ENCODE measurements at regions not wholly inside any gene's neighbourhood (a gene's known extent, or its start where the extent isn't known, plus 50 kb on each side); places are given as distances from the start of the nearest gene placed in this dataset.
A peak's percentile ranks its signal among the peaks of the same experiment; 100 is the strongest.

GRCh38 chr10:2921956-2922680 lies 145.2 kb upstream of the PFKP start:
- TF ChIP-seq CTCF (IDR thresholded peaks at IDR 0.05; ENCODE audit: extremely low read depth, low read depth, low read length) = no peak
- H3K9me3 ChIP-seq (ENCODE audit: low read depth, low read length) = no peaks in the 10 kb centered on the region
- H3K27me3 ChIP-seq (ENCODE audit: insufficient read depth, low read length) = peaks cover 8% of the 10 kb centered on the region
- no peak overlapping the region for H3K4me2 ChIP-seq (ENCODE audit: insufficient read depth, low read length)
- no peak overlapping the region for H3K27ac ChIP-seq (ENCODE audit: low read depth, low read length)
- H2AFZ ChIP-seq (ENCODE audit: low read length) = no peak overlapping the region
- H3K4me1 ChIP-seq (ENCODE audit: insufficient read depth, low read length) = peaks cover 11% of the 10 kb centered on the region
- H3K4me3 ChIP-seq (ENCODE audit: insufficient read depth, low read length) = no peak overlapping the region
- H3K36me3 ChIP-seq (ENCODE audit: insufficient read depth, low read length) = no peaks in the 10 kb centered on the region
- H3K79me2 ChIP-seq (ENCODE audit: insufficient read depth, low read length) = no peaks in the 10 kb centered on the region
- DNase-seq (ENCODE audit: insufficient read length, low spot score, missing footprints) = no peak
- no peaks in the 10 kb centered on the region for H4K20me1 ChIP-seq (ENCODE audit: insufficient read depth, low read length)

GRCh38 chr10:2920637-2921036 lies 146.7 kb upstream of the PFKP start:
- TF ChIP-seq CTCF (IDR thresholded peaks at IDR 0.05; ENCODE audit: extremely low read depth, low read depth, low read length) = no peak
- Histone ChIP-seq H3K79me2 (ENCODE audit: insufficient read depth, low read length) (no peaks in the 10 kb centered on the region), H3K27ac (ENCODE audit: low read depth, low read length) (no peak overlapping the region), H3K4me2 (ENCODE audit: insufficient read depth, low read length) (no peak overlapping the region), H3K27me3 (ENCODE audit: insufficient read depth, low read length) (peaks cover 4% of the 10 kb centered on the region), H3K4me1 (ENCODE audit: insufficient read depth, low read length) (peaks cover 7% of the 10 kb centered on the region), H2AFZ (ENCODE audit: low read length) (no peak overlapping the region), H3K9me3 (ENCODE audit: low read depth, low read length) (no peaks in the 10 kb centered on the region), H3K4me3 (ENCODE audit: insufficient read depth, low read length) (no peak overlapping the region), H3K36me3 (ENCODE audit: insufficient read depth, low read length) (no peaks in the 10 kb centered on the region), H4K20me1 (ENCODE audit: insufficient read depth, low read length) (no peaks in the 10 kb centered on the region)
- no peak for DNase-seq (ENCODE audit: insufficient read length, low spot score, missing footprints)

- Histone ChIP-seq H3K27me3 (ENCODE audit: insufficient read depth, low read length) (peaks cover 4% of the 10 kb centered on the region), H3K4me1 (ENCODE audit: insufficient read depth, low read length) (peaks cover 2% of the 10 kb centered on the region), H3K4me2 (ENCODE audit: insufficient read depth, low read length) (no peak overlapping the region), H4K20me1 (ENCODE audit: insufficient read depth, low read length) (no peaks in the 10 kb centered on the region), H3K9me3 (ENCODE audit: low read depth, low read length) (no peaks in the 10 kb centered on the region), H3K4me3 (ENCODE audit: insufficient read depth, low read length) (no peak overlapping the region), H3K79me2 (ENCODE audit: insufficient read depth, low read length) (no peaks in the 10 kb centered on the region), H2AFZ (ENCODE audit: low read length) (no peak overlapping the region), H3K36me3 (ENCODE audit: insufficient read depth, low read length) (no peaks in the 10 kb centered on the region), H3K27ac (ENCODE audit: low read depth, low read length) (no peak overlapping the region)
- peak; percentile 34 for DNase-seq (ENCODE audit: insufficient read length, low spot score, missing footprints)
- TF ChIP-seq CTCF (IDR thresholded peaks at IDR 0.05; ENCODE audit: extremely low read depth, low read depth, low read length) = no peak
Measured at GRCh38 chr10:2920168-2920567, 147.2 kb upstream of the PFKP start.

GRCh38 chr10:2919016-2919415 lies 148.3 kb upstream of the PFKP start:
- Histone ChIP-seq H2AFZ (ENCODE audit: low read length) (no peak overlapping the region), H3K4me2 (ENCODE audit: insufficient read depth, low read length) (no peak overlapping the region), H3K4me1 (ENCODE audit: insufficient read depth, low read length) (no peaks in the 10 kb centered on the region), H4K20me1 (ENCODE audit: insufficient read depth, low read length) (no peaks in the 10 kb centered on the region), H3K36me3 (ENCODE audit: insufficient read depth, low read length) (no peaks in the 10 kb centered on the region), H3K27me3 (ENCODE audit: insufficient read depth, low read length) (peaks cover 5% of the 10 kb centered on the region), H3K79me2 (ENCODE audit: insufficient read depth, low read length) (no peaks in the 10 kb centered on the region), H3K9me3 (ENCODE audit: low read depth, low read length) (no peaks in the 10 kb centered on the region), H3K4me3 (ENCODE audit: insufficient read depth, low read length) (no peak overlapping the region), H3K27ac (ENCODE audit: low read depth, low read length) (no peak overlapping the region)
- no peak for DNase-seq (ENCODE audit: insufficient read length, low spot score, missing footprints)
- no peak for TF ChIP-seq CTCF (IDR thresholded peaks at IDR 0.05; ENCODE audit: extremely low read depth, low read depth, low read length)

Measured in osteoblast (primary cell).